ENCODE measurements at regions not wholly inside any gene's neighbourhood (a gene's known extent, or its start where the extent isn't known, plus 50 kb on each side); places are given as distances from the start of the nearest gene placed in this dataset.

- Histone ChIP-seq H3K23ac (ENCODE audit: insufficient read length) (no peak overlapping the region), H3K27me3 (replicated peaks in 1 of 4; ENCODE audit: control insufficient read depth in 3 of 4, extremely low read depth in 1 of 4, insufficient read depth in 3 of 4, low read length in 3 of 4) (no peaks in the 10 kb centered on the region), H3K4me1 (replicated peaks in 1 of 4; ENCODE audit: control insufficient read depth in 3 of 4, insufficient read depth in 4 of 4, low read length in 3 of 4) (peaks cover 5 to 15% (median 10%) of the 10 kb centered on the region in 4 experiments), H3K79me1 (ENCODE audit: low read depth, low read length) (no peaks in the 10 kb centered on the region), H4K8ac (ENCODE audit: extremely low read depth, insufficient read depth, low read length) (no peak overlapping the region), H3K9me3 (ENCODE audit: insufficient read depth in 2 of 2, low read depth in 1 of 2, low read length in 1 of 2) (peaks cover 9 to 15% of the 10 kb centered on the region in 2 experiments; a peak in 3 of 4 replicates), H4K91ac (replicated peaks; ENCODE audit: insufficient read length, low read length) (no peak overlapping the region), H3K23me2 (ENCODE audit: low read depth, low read length) (no peaks in the 10 kb centered on the region), H2BK20ac (ENCODE audit: low read length) (no peak overlapping the region), H2BK5ac (ENCODE audit: low read depth, low read length) (no peak overlapping the region), H3K56ac (replicated peaks; ENCODE audit: insufficient read length, low read depth, low read length) (no peak overlapping the region), H3K36me3 (ENCODE audit: control insufficient read depth in 2 of 4, insufficient read depth in 4 of 4, low read length in 3 of 4) (peaks cover 0 to 10% (median 3%) of the 10 kb centered on the region in 4 experiments; a peak in 1 of 8 replicates), H2BK12ac (ENCODE audit: low read depth, low read length) (no peak overlapping the region), H3K4me3 (ENCODE audit: extremely low read depth in 1 of 4, insufficient read depth in 2 of 4, low read depth in 3 of 4, low read length in 4 of 4) (no peak overlapping the region), H4K20me1 (replicated peaks in 1 of 2; ENCODE audit: control insufficient read depth in 1 of 2, insufficient read depth in 2 of 2, low read length in 2 of 2) (no peaks in the 10 kb centered on the region), H3K14ac (ENCODE audit: insufficient read length) (no peak overlapping the region), H2BK15ac (ENCODE audit: low read length) (no peak overlapping the region), H3K27ac (ENCODE audit: low read depth, low read length) (no peak overlapping the region), H2AFZ (ENCODE audit: low read length) (no peak overlapping the region), H2BK120ac (replicated peaks; ENCODE audit: low read depth, low read length) (no peak overlapping the region), H3K9ac (replicated peaks in 1 of 4; ENCODE audit: extremely low read depth in 1 of 4, low read depth in 3 of 4, low read length in 3 of 4) (no peak overlapping the region), H2AK5ac (ENCODE audit: low read depth, low read length) (no peak overlapping the region), H3K79me2 (ENCODE audit: control insufficient read depth in 1 of 2, insufficient read depth in 2 of 2, low read length in 2 of 2) (no peaks in the 10 kb centered on the region), H3K4ac (replicated peaks; ENCODE audit: insufficient read length, low read depth, low read length) (no peak overlapping the region), H4K5ac (ENCODE audit: insufficient read length, low read depth, low read length) (no peak overlapping the region), H3K4me2 (ENCODE audit: insufficient read depth in 1 of 2, low read depth in 2 of 2, low read length in 2 of 2) (no peak overlapping the region), H3K18ac (ENCODE audit: extremely low read depth, low read length) (no peak overlapping the region)
- WGBS, 2 experiments (ENCODE audit: extremely low coverage in 1 of 2, insufficient coverage in 1 of 2, insufficient read length in 1 of 2, insufficient replicate concordance in 2 of 2, low coverage in 1 of 2, low lambda C conversion rate in 2 of 2, missing lambda C conversion rate in 1 of 2): 84% methylated on average over 1 of the region's 1 CpG; no CpG with 5 or more reads in 1 of the 2 experiments
- FAIRE-seq: no peak
- no peak for DNase-seq (ENCODE audit: low read depth in 1 of 2, low spot score in 2 of 2)
- ChIA-PET CTCF (ENCODE audit: partially characterized antibody) (no interaction called here), POLR2A (ENCODE audit: partially characterized antibody) (no interaction called here)
- TF ChIP-seq, protein P1, sequence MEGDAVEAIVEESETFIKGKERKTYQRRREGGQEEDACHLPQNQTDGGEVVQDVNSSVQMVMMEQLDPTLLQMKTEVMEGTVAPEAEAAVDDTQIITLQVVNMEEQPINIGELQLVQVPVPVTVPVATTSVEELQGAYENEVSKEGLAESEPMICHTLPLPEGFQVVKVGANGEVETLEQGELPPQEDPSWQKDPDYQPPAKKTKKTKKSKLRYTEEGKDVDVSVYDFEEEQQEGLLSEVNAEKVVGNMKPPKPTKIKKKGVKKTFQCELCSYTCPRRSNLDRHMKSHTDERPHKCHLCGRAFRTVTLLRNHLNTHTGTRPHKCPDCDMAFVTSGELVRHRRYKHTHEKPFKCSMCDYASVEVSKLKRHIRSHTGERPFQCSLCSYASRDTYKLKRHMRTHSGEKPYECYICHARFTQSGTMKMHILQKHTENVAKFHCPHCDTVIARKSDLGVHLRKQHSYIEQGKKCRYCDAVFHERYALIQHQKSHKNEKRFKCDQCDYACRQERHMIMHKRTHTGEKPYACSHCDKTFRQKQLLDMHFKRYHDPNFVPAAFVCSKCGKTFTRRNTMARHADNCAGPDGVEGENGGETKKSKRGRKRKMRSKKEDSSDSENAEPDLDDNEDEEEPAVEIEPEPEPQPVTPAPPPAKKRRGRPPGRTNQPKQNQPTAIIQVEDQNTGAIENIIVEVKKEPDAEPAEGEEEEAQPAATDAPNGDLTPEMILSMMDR (IDR thresholded peaks at IDR 0.05; ENCODE audit: control extremely low read depth in 1 of 3, insufficient read depth in 1 of 3, low read depth in 1 of 3, low read length in 3 of 3): no peak
- no peak for TF ChIP-seq EP300 (IDR thresholded peaks at IDR 0.05; ENCODE audit: borderline replicate concordance in 1 of 2, low read depth in 2 of 2, low read length in 2 of 2)
- TF ChIP-seq PHF8 (conservative IDR thresholded peaks at IDR 0.05; ENCODE audit: low read depth, low read length): no peak
- no peak for TF ChIP-seq BACH1 (IDR thresholded peaks at IDR 0.05; ENCODE audit: low read length)
- TF ChIP-seq KDM5A (IDR thresholded peaks at IDR 0.05; ENCODE audit: low read length): no peak
- no peak for TF ChIP-seq RFX5 (IDR thresholded peaks at IDR 0.05; ENCODE audit: borderline replicate concordance, low read depth, low read length)
- TF ChIP-seq YY1 (IDR thresholded peaks at IDR 0.05; ENCODE audit: low read depth, low read length): no peak
- no peak for TF ChIP-seq TBP (IDR thresholded peaks at IDR 0.05; ENCODE audit: low read depth, low read length)
- no peak for TF ChIP-seq POLR2AphosphoS5 (IDR thresholded peaks at IDR 0.05; ENCODE audit: low read depth, low read length)
- no peak for TF ChIP-seq MAFK (IDR thresholded peaks at IDR 0.05; ENCODE audit: low read depth, low read length)
- TF ChIP-seq RNF2 (IDR thresholded peaks at IDR 0.05; ENCODE audit: borderline replicate concordance, low read depth, low read length, missing control alignments, poor library complexity, severe bottlenecking): no peak
- TF ChIP-seq SIX5 (IDR thresholded peaks at IDR 0.05; ENCODE audit: low read depth, low read length): no peak
Observed at GRCh38 chr5:35341189-35341588, 110.9 kb upstream of the PRLR start.

Data from H1 (cell line).